A204.1 (cell line): ENCODE measurements at regions not wholly inside any gene's neighbourhood (a gene's known extent, or its start where the extent isn't known, plus 50 kb on each side); places are given as distances from the start of the nearest gene placed in this dataset.
"Not testable (repeated sequence)": the region's sequence is repeated elsewhere in the genome, so short reads cannot be mapped to it uniquely, and the experiment has no call there.

Experiments used
- FAIRE-seq: peaks from 2 replicates; lab custom pipeline; 2012; peaks lifted over from hg19 to GRCh38; lab: Jason Lieb, UNC

DNA sequence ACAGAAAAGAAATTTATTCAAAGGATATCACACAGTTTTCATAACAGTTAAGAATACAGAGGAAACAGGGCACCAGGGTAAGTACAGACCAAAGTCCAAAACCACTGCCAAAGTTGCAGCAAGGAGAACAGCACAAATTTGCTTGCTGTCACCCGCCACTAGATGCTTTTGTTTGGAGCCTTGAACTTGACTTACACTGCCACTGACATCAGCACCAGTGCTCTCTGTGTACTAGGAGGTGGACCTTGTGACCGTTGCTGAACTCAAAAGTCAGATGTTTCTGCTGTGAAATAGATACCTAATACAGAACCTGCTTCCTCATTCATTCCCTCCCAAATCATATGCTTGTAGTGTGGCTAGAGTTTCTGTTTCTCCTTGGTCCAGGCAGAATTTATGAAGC lies 578.3 kb upstream of the TMEFF2 start:
- FAIRE-seq: no peak

GRCh38 chr2:192749611-192750200 lies 555.0 kb upstream of the TMEFF2 start:
- FAIRE-seq: peak; percentile 41

- FAIRE-seq: no peak
These were observed 547.2 kb upstream of the TMEFF2 start for GRCh38 chr2:192741889-192742288.

- FAIRE-seq: no peak
These were observed 540.7 kb upstream of the TMEFF2 start for GRCh38 chr2:192735447-192735846.

DNA sequence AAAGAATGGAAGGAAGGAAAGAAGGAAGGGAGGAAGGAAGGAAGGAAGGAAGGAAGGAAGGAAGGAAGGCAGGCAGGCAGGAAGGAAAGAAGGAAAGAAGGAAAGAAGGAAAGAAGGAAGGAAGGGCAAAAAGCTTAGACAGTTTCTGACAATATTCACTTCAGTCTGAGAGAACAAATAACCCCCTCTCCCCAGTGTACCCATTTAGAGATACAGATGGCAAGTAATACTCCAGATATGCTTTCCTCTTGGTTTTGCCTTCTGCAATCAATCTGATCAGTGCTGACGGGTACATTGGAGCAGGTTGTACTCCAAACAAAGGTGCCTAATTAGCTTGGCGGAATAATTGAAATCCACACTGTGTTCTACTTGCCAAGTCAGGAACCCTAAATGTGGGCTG lies 534.6 kb upstream of the TMEFF2 start:
- FAIRE-seq: no peak

- no peak for FAIRE-seq
These were observed 531.3 kb upstream of the TMEFF2 start for GRCh38 chr2:192725991-192726390.

GRCh38 chr2:192719629-192720028 lies 524.9 kb upstream of the TMEFF2 start:
- FAIRE-seq: no peak

DNA sequence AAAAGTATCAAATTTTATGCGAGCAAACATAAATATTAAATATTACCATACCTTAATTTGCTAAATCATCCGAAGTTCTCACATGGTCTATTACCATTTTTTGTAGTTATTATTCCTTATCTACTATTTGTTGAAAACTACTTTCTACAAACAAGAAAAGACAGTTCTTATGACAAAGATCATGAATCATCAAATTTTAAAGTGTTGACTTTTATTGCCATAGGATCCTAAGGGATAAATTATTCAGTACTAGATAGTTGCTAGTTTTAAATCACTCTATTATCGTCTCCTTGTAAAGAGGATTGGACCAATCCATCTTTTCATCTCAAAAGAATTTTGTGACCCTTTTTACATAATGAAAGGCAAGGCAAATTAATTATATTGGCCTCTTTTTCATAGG lies 523.6 kb upstream of the TMEFF2 start:
- peak; percentile 21 for FAIRE-seq

DNA sequence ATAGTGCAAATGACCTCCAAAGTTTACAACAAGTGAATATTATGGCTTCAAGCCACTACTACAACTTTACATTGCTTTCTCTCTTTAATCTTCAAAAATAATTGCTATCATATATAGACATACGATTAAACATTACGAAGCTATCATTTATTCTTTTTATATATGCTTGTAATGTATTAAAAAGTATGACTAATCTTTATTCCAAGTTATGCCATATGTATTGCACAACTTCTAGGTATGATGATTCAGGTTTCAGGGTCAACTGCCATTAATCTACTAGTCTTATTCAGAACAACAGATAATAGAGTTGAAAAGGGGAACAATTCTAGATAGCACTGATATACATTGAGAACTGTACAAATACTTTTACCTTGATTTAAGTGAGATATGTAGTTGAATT lies 506.2 kb upstream of the TMEFF2 start:
- no peak for FAIRE-seq

DNA sequence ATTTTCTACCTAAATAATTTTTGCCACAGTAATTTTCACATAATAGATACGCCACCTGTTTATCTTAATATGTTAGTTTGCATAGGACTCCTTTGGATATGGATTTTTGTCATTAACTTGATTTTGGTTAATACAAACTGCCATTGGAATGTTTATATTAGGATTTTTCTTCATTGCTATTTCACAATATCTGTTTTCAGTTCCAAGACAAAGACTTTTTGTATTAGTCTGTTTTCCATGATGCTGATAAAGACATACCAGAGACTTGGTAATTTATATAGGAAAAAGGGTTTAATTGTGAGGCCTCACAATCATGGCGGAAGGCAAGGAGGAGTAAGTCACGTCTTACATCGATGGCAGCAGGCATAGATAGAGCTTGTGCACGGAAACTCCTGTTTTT lies 503.1 kb upstream of the TMEFF2 start:
- FAIRE-seq: no peak

DNA sequence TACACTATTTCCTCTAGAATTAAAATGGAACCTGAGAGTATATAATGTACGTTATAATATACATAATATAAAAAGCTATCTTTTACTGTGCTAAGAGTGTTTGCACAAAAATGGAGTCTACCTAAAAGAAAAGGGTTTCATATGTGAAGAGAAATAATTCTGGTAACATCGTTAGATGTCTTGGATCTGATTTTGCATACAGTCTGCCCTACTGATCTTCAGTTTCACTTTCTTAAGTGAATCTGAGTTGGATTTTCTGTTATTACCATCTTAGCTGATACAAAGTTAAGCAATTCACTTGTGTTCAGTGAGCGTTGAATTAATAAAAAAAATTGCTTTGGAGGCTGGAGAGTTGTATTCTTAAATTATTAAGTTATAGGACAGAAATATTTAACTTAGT lies 502.1 kb upstream of the TMEFF2 start:
- no peak for FAIRE-seq

DNA sequence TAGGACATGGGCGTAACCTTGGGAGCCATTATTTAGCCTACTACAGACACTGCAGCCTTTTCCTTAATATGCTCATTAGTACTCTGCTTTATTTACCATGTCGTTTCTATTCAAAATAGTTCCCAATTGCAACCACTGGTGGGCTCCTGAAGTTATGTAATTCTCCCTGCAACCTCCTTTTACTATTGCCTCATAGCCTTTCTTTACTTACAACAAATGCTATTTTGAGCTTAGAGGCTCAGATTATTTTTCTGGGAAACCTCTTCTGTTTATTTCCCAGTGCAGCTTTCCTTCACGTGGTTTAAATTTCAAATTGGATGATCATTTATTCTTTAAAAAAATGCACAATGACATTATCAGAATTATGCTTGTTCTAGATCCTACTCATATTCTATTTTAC lies 492.3 kb upstream of the TMEFF2 start:
- no peak for FAIRE-seq

- not testable (repeated sequence) for FAIRE-seq
These were observed 487.8 kb upstream of the TMEFF2 start for GRCh38 chr2:192682511-192682910.

GRCh38 chr2:192675681-192676080 lies 480.9 kb upstream of the TMEFF2 start:
- no peak for FAIRE-seq

DNA sequence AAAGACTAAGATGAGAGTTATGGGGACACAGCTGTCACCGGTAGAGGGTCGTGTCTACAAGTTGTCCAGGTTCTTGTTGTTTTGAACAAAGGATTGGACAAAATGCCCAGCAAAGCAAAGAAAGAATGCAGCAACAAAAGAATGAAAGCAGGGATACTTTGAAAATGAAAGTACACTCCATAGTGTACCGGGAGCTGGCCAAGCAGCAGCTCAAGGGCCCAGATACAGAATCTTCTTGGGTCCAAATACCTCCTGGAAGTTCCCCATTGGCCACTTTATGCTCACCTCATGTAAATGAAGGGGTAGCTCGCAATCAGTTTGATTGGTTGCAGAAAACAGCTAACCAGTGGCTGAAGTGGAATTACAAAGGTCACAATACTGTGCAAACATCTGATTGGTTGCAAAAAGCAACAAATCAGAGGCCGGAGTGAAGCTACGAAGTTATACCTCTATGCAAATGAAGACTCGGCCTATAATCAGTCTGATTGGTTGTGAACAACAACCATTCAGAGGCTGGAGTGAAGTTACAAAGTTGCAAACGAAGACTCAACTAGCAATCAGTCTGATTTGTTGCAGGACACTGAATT lies 474.9 kb upstream of the TMEFF2 start:
- FAIRE-seq: no peak

- not testable (repeated sequence) for FAIRE-seq
These were observed 465.8 kb upstream of the TMEFF2 start for GRCh38 chr2:192660555-192660954.

GRCh38 chr2:192657362-192657761 lies 462.6 kb upstream of the TMEFF2 start:
- no peak for FAIRE-seq

DNA sequence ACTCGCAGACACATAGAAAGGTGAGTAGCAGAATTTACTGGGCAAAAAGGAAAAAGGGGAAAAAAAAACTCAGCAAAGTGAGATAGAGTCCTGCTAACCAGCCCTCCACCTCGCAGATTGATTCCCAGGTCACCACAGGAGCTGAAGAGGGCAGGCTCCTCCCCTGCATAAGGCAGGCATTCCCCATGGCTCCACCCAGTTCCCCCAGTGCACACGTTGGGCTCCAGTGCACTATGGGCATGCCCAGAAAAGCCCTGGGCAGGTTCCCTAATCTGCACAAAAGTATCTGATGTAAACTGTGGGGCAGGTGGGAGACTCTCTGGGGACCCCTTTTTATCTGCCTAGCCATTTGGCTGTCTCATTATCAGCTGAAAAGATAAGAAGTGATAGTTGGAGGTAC lies 461.2 kb upstream of the TMEFF2 start:
- FAIRE-seq: no peak

GRCh38 chr2:192645811-192646598 lies 451.3 kb upstream of the TMEFF2 start:
- no peak for FAIRE-seq

DNA sequence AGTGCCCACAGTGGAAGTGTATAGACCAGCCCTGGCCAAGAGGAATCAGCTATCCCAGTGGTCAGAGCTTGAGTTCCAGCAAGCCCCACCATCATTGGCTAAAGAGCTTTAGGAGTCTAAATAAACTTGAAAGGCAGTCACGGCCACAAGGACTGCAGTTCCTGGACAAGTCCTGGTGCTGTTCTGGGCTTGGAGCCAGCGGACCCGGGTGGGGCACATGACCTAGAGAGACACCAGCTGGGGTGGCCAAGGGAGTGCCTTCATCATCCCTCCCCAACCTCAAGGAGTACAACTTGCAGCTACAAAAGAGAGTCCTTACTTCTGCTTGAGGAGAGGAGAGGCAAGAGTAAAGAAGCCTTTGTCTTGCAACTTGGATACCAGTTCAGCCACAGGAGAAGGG lies 439.8 kb upstream of the TMEFF2 start:
- no peak for FAIRE-seq

GRCh38 chr2:192628017-192628416 lies 433.3 kb upstream of the TMEFF2 start:
- no peak for FAIRE-seq

DNA sequence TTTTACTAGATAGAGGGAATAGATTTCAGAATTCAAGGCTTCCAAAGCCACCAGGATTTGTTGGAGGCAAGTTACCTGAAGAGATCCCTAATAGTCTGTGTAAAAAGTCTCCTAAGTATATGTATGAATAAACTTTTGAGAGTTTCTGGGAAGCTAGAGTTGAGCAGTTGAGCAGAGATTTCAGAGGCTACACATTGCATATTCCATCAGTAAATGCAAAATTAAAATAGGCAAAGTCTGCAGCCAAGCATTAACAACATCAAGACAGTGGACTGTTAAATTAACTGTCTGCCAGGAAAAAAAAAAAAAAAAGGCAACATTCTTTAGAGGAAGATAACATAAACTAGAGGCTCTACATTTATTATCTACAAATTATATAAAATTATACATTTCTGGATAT lies 420.4 kb upstream of the TMEFF2 start:
- FAIRE-seq: no peak

GRCh38 chr2:192604295-192604694 lies 409.6 kb upstream of the TMEFF2 start:
- no peak for FAIRE-seq

- not testable (repeated sequence) for FAIRE-seq
These were observed 403.9 kb upstream of the TMEFF2 start for GRCh38 chr2:192598649-192599048.
